Ishikawa (cell line): ENCODE measurements at regions not wholly inside any gene's neighbourhood (a gene's known extent, or its start where the extent isn't known, plus 50 kb on each side); places are given as distances from the start of the nearest gene placed in this dataset.

Experiments
- CEBPB ChIP-seq: IDR thresholded peaks from 2 replicates; pipeline ENCODE4 v1.6.1; 2012
- RAD21 ChIP-seq: IDR thresholded peaks from 2 replicates; pipeline ENCODE4 v1.6.1; 2012; ENCODE audit warnings: low read depth
- REST ChIP-seq: IDR thresholded peaks from 2 replicates; pipeline ENCODE4 v1.6.1; 2012; ENCODE audit warnings: low read depth, mild to moderate bottlenecking
- YY1 ChIP-seq: IDR thresholded peaks from 2 replicates; pipeline ENCODE4 v1.6.1; 2012; ENCODE audit warnings: low read depth

- TF ChIP-seq CEBPB (no peak), REST (no peak), YY1 (no peak), RAD21 (no peak)
Measured at GRCh38 chr6:56833873-56834272, 121.0 kb upstream of the BEND6 start.
